GM12891 (cell line): ENCODE measurements at regions not wholly inside any gene's neighbourhood (a gene's known extent, or its start where the extent isn't known, plus 50 kb on each side); places are given as distances from the start of the nearest gene placed in this dataset.

ENCODE experiments used
- PAX5 ChIP-seq: IDR thresholded peaks from 2 replicates; pipeline ENCODE4 v1.6.1; 2011; ENCODE audit warnings: low read length, moderate library complexity, mild to moderate bottlenecking; ENCODE audit not compliant: insufficient read depth, severe bottlenecking
- POLR2A ChIP-seq: IDR thresholded peaks from 2 replicates; pipeline ENCODE4 v1.6.1; 2011; ENCODE audit warnings: low read depth, low read length, control low read depth
- POLR2AphosphoS5 ChIP-seq: IDR thresholded peaks from 2 replicates; pipeline ENCODE4 v1.6.1; 2011; ENCODE audit warnings: low read depth, low read length, control low read depth

- TF ChIP-seq POLR2AphosphoS5, result no peak
- no peak for TF ChIP-seq POLR2A
- no peak for TF ChIP-seq PAX5
These were observed 147.0 kb downstream of the FGF9 start for GRCh38 chr13:21817878-21818277.
